HG03280 (cell line): ENCODE measurements at regions not wholly inside any gene's neighbourhood (a gene's known extent, or its start where the extent isn't known, plus 50 kb on each side); places are given as distances from the start of the nearest gene placed in this dataset.

Experiments
- ATAC-seq: cut with Tn5 transposase; IDR thresholded peaks from one replicate; pipeline ENCODE4 v1.9.1; 2021; ENCODE audit warnings: mild to moderate bottlenecking, moderate library complexity; ENCODE audit not compliant: unreplicated experiment

GRCh38 chr4:100970414-100970813 is 376.9 kb downstream of the PPP3CA start:
- ATAC-seq, result no peak

- no peak for ATAC-seq
These were observed 377.4 kb downstream of the PPP3CA start for GRCh38 chr4:100969925-100970324.

- no peak for ATAC-seq
These were observed 379.3 kb downstream of the PPP3CA start for GRCh38 chr4:100968046-100968445.

GRCh38 chr4:100963627-100964026 is 383.7 kb downstream of the PPP3CA start:
- no peak for ATAC-seq

GRCh38 chr4:100962698-100963097 is 384.6 kb downstream of the PPP3CA start:
- peak; percentile 69 for ATAC-seq

GRCh38 chr4:100960232-100960631 is 387.1 kb downstream of the PPP3CA start:
- no peak for ATAC-seq

- ATAC-seq, result no peak
These were observed 393.3 kb downstream of the PPP3CA start for GRCh38 chr4:100954046-100954445.

GRCh38 chr4:100953616-100954015 is 393.7 kb downstream of the PPP3CA start:
- no peak for ATAC-seq

GRCh38 chr4:100952590-100952989 is 394.7 kb downstream of the PPP3CA start:
- no peak for ATAC-seq

GRCh38 chr4:100949350-100949935 is 397.9 kb downstream of the PPP3CA start:
- ATAC-seq, result no peak

GRCh38 chr4:100948911-100949310 is 398.4 kb downstream of the PPP3CA start:
- no peak for ATAC-seq

GRCh38 chr4:100945789-100946188 is 401.5 kb downstream of the PPP3CA start:
- no peak for ATAC-seq

- no peak for ATAC-seq
These were observed 408.6 kb downstream of the PPP3CA start for GRCh38 chr4:100938698-100939097.

GRCh38 chr4:100936661-100937375 is 410.5 kb downstream of the PPP3CA start:
- ATAC-seq, result no peak

- ATAC-seq, result peak; percentile 52
These were observed 412.2 kb downstream of the PPP3CA start for GRCh38 chr4:100935090-100935489.

- no peak for ATAC-seq
These were observed 413.7 kb downstream of the PPP3CA start for GRCh38 chr4:100933628-100934027.

GRCh38 chr4:100929758-100930157 is 411.9 kb upstream of the EMCN start:
- ATAC-seq, result no peak

GRCh38 chr4:100929135-100929534 is 411.3 kb upstream of the EMCN start:
- no peak for ATAC-seq

GRCh38 chr4:100926039-100926717 is 408.4 kb upstream of the EMCN start:
- peak; percentile 55 for ATAC-seq

- no peak for ATAC-seq
These were observed 395.9 kb upstream of the EMCN start for GRCh38 chr4:100913685-100914084.

GRCh38 chr4:100908540-100908939 is 390.7 kb upstream of the EMCN start:
- ATAC-seq, result no peak
